HEK293T (cell line): ENCODE measurements at regions not wholly inside any gene's neighbourhood (a gene's known extent, or its start where the extent isn't known, plus 50 kb on each side); places are given as distances from the start of the nearest gene placed in this dataset.

ENCODE experiments used
- CTCF ChIA-PET: fragments of 350-600 bp; formaldehyde crosslinking; extraction: SDS; loops from one replicate; lab custom pipeline; 2021; ENCODE audit warnings: antibody characterized with exemption, inconsistent platforms; lab: Yijun Ruan, JAX
- POLR2A ChIA-PET: fragments of 350-600 bp; formaldehyde crosslinking; extraction: SDS; loops from one replicate; lab custom pipeline; 2020; ENCODE audit warnings: antibody characterized with exemption, inconsistent platforms; lab: Yijun Ruan, JAX
- DNase-seq: peaks from one replicate; pipeline ENCODE4 v3.0.0; 2012; ENCODE audit warnings: mixed read lengths; ENCODE audit errors: extremely low spot score
- ARNT ChIP-seq: fragments of 450-650 bp; IDR thresholded peaks from 2 replicates; pipeline ENCODE4 v1.6.1; 2017; ENCODE audit warnings: mild to moderate bottlenecking
- BHLHE40 ChIP-seq: fragments of 450-650 bp; IDR thresholded peaks from 2 replicates; pipeline ENCODE4 v1.6.1; 2016; ENCODE audit warnings: mild to moderate bottlenecking, moderate library complexity, borderline replicate concordance
- CTBP1 ChIP-seq: fragments of 450-650 bp; IDR thresholded peaks from 2 replicates; pipeline ENCODE4 v1.6.1; 2016; ENCODE audit warnings: borderline replicate concordance
- ELF4 ChIP-seq: fragments of 450-650 bp; IDR thresholded peaks from 2 replicates; pipeline ENCODE4 v1.6.1; 2017; ENCODE audit warnings: antibody characterized with exemption
- FOXA1 ChIP-seq: fragments of 450-650 bp; IDR thresholded peaks from 2 replicates; pipeline ENCODE4 v1.6.1; 2016; ENCODE audit warnings: mild to moderate bottlenecking
- FOXK2 ChIP-seq: fragments of 450-650 bp; IDR thresholded peaks from 2 replicates; pipeline ENCODE4 v1.6.1; 2016; ENCODE audit warnings: mild to moderate bottlenecking
- FOXM1 ChIP-seq: fragments of 450-650 bp; IDR thresholded peaks from 2 replicates; pipeline ENCODE4 v1.6.1; 2017; ENCODE audit warnings: mild to moderate bottlenecking, borderline replicate concordance
- HDGF ChIP-seq: fragments of 450-650 bp; IDR thresholded peaks from 2 replicates; pipeline ENCODE4 v1.6.1; 2017; ENCODE audit warnings: antibody characterized with exemption, borderline replicate concordance
- L3MBTL2 ChIP-seq: fragments of 450-650 bp; conservative IDR thresholded peaks from 2 replicates; pipeline ENCODE4 v1.6.1; 2016; ENCODE audit warnings: mild to moderate bottlenecking
- LEF1 ChIP-seq: fragments of 450-650 bp; IDR thresholded peaks from 2 replicates; pipeline ENCODE4 v1.6.1; 2017; ENCODE audit warnings: mild to moderate bottlenecking, borderline replicate concordance
- NFRKB ChIP-seq: fragments of 450-650 bp; IDR thresholded peaks from 2 replicates; pipeline ENCODE4 v1.6.1; 2016; ENCODE audit warnings: mild to moderate bottlenecking, moderate library complexity
- SP1 ChIP-seq: fragments of 450-650 bp; IDR thresholded peaks from 2 replicates; pipeline ENCODE4 v1.6.1; 2017
- SUZ12 ChIP-seq: fragments of 450-650 bp; IDR thresholded peaks from 2 replicates; pipeline ENCODE4 v1.6.1; 2016; ENCODE audit warnings: mild to moderate bottlenecking
- TARDBP ChIP-seq: fragments of 450-650 bp; IDR thresholded peaks from 2 replicates; pipeline ENCODE4 v1.6.1; 2016
- ZNF384 ChIP-seq: fragments of 450-650 bp; IDR thresholded peaks from 2 replicates; pipeline ENCODE4 v1.6.1; 2016
- TF ChIP-seq, protein P1 (sequence below): fragments of 450-650 bp; IDR thresholded peaks from 2 replicates; pipeline ENCODE4 v1.6.1; 2016

DNA sequence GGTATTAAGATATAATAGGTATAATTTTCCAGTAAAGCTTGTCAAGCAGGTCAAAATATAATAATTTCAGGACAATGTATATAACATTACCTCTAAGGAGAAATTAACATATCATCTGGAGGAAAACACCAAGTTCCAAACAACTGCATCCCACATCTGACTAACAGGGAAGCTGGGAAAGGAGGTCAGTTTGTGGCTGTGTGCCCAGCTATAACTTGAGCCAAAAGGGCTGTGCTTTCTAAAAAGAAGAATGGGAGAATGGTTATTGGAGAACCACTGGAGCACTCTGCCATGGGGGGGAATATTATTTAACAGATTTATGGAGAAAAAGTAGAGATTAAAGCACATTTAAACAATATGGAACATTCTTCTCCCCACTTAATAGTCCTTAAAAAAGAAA lies 390.6 kb upstream of the PKDCC start:
- ChIA-PET CTCF (no interaction called here), POLR2A (no interaction called here)
- TF ChIP-seq HDGF = no peak
- no peak for TF ChIP-seq ZNF384
- TF ChIP-seq L3MBTL2 = no peak
- TF ChIP-seq ARNT = no peak
- no peak for TF ChIP-seq FOXK2
- TF ChIP-seq SP1 = no peak
- TF ChIP-seq, protein P1, sequence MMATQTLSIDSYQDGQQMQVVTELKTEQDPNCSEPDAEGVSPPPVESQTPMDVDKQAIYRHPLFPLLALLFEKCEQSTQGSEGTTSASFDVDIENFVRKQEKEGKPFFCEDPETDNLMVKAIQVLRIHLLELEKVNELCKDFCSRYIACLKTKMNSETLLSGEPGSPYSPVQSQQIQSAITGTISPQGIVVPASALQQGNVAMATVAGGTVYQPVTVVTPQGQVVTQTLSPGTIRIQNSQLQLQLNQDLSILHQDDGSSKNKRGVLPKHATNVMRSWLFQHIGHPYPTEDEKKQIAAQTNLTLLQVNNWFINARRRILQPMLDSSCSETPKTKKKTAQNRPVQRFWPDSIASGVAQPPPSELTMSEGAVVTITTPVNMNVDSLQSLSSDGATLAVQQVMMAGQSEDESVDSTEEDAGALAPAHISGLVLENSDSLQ = no peak
- TF ChIP-seq CTBP1 = no peak
- DNase-seq = no peak

DNA sequence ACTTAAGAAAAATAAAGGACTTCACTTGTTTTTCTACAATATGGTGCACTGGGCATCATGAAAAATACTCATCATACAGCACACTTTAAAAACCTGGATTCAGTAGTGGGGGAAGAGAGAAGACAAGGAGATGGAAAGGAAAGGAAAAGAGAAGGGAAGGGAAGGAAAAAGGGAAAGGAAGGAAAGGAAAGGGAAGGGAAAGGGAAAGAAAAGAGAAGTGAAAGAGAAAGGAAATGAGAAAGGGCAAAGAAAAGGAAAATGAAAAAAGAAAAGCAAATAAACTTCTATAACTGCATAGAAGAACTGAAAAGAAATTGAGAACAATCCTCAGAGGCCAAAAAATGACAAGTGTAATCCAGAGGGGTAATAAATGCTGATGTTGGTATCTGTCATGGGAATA lies 388.1 kb upstream of the PKDCC start:
- CTCF ChIA-PET = no interaction called here
- TF ChIP-seq L3MBTL2 (no peak), NFRKB (no peak)
- no peak for DNase-seq
- POLR2A ChIA-PET = no interaction called here

DNA sequence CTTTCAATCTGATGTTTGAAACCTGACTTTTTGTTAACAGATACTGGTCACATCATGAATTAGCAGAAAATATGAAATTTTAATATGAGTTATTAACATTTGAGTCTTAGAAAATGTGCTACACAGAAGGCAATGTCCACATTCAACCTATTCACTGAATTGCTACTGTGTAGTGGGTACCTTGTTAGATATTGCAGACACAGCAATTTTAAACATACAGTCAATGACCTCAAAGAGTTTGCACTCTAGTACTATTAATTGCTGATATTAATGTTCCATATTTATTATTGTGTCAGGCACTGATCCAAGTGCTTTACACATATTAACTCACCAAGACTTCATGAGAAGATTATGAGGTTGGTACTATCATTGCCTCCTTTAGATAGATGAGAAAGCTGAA lies 385.4 kb upstream of the PKDCC start:
- POLR2A ChIA-PET = no interaction called here
- TF ChIP-seq SP1 = no peak
- no peak for TF ChIP-seq ZNF384
- TF ChIP-seq, protein P1 = no peak
- no peak for TF ChIP-seq NFRKB
- TF ChIP-seq FOXA1 = no peak
- TF ChIP-seq FOXK2 = no peak
- TF ChIP-seq LEF1 = no peak
- TF ChIP-seq SUZ12 = no peak
- TF ChIP-seq ARNT = no peak
- TF ChIP-seq ELF4 = no peak
- CTCF ChIA-PET = no interaction called here
- DNase-seq = no peak

DNA sequence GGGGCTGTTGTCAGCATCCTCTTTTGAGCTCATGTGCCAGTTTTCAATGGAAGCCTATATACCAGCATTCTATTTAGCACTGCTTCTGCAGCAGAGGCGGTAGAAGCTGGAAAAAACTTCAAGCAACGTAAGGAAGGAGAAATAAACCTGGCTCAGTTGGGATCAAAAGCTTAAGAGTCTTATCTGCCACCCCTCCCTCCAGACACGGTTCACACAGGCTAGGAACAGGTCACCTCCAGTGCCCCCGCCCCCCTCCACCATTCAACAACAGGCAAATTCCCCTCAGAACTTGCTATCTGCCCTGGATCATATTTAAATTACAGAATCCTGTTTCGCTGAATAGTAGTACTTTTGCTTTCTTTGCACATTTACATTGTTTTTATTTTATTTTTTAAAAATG lies 384.8 kb upstream of the PKDCC start:
- ChIA-PET POLR2A (no interaction called here), CTCF (no interaction called here)
- TF ChIP-seq ARNT (no peak), LEF1 (no peak), L3MBTL2 (no peak), FOXM1 (no peak), CTBP1 (no peak), FOXA1 (no peak), HDGF (no peak), BHLHE40 (no peak)
- TF ChIP-seq, protein P1 = no peak
- DNase-seq = no peak

DNA sequence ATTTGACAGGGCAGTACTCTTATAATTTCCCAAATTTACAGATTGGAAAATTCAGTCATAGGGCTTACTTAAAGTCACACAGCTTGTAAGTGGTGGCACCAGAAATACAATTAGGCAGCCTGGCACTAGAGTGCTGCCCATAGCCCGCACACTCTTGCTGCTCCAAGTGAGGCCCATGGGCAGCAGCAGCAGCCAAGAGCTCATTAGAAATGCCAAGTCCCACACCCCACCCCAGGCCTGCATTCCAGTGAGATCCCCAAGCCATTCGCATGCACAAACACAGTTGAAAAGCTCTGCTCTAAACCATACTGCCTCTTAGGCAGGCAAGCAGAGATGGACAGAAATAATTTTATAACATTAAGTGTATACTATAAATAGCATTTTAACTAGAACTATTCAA lies 379.3 kb upstream of the PKDCC start:
- TF ChIP-seq HDGF (no peak), ELF4 (no peak)
- POLR2A ChIA-PET = no interaction called here
- no peak for DNase-seq
- CTCF ChIA-PET = no interaction called here

DNA sequence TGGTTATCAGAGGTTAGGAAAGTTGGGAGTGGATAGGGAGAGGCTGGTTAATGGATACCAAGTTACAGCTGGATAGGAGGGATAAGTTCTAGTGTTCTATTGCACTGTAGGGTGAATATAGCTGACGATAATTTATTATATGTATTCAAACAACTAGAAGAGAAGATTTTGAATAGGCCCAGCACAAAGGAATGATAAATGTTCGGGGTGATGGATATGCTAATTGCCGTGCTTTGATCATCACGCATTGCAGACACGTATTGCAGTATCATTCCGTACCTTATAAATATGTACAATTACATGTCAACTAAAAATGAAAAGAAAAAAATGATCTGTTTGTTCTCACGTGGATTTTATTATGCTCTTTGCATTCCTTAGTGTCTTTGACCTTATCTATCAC lies 369.2 kb upstream of the PKDCC start:
- ChIA-PET CTCF (no interaction called here), POLR2A (no interaction called here)
- TF ChIP-seq TARDBP (no peak), SP1 (no peak), L3MBTL2 (no peak), LEF1 (no peak), BHLHE40 (no peak), FOXA1 (no peak), ELF4 (no peak), FOXM1 (no peak), SUZ12 (no peak), CTBP1 (no peak), ARNT (no peak), ZNF384 (no peak), FOXK2 (no peak), NFRKB (no peak), HDGF (no peak)
- TF ChIP-seq, protein P1 = no peak
- no peak for DNase-seq

DNA sequence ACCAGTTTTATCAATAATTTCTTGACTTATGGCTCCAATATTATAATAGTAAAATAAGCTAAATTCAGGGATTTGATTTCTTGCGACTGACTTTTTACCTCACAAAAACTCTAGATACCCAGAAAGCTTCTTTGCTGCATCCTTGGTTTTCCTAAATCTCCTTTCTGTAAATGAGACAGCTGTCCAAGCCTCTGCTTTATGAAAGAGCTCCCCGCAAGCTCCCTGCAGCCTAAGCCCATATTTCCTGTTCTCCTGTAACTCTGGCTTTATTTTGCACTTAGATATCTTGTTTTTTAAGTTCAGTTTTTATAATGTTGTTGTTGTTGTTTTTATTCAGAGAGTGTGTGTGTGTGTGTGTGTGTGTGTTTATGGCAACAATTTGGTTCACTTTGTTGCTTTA lies 361.7 kb upstream of the PKDCC start:
- ChIA-PET POLR2A (no interaction called here), CTCF (interaction anchor here (0.8 kb wide), 1 partner anchor 13 kb away, joined by 3 read pairs; no protein-coding TSS in a partner anchor)
- TF ChIP-seq ELF4 = no peak
- TF ChIP-seq BHLHE40 = no peak
- no peak for DNase-seq
